Aorta (tissue), 5 donors: ENCODE measurements at regions not wholly inside any gene's neighbourhood (a gene's known extent, or its start where the extent isn't known, plus 50 kb on each side); places are given as distances from the start of the nearest gene placed in this dataset.

Experiments used
- ATAC-seq: fragments of 200-7000 bp; cut with Tn5 transposase; one replicate; pipeline ENCODE4 v1.9.1; 2022; ENCODE audit warnings: moderate library complexity; ENCODE audit not compliant: low FRiP score
- DNase-seq, 2 donors: peaks; one replicate each; pipeline ENCODE4 v3.0.0-alpha.2; 2020
- H3K27ac ChIP-seq, 2 donors: one replicate each; pipeline ENCODE4 v1.5.1; 2013; ENCODE audit warnings: low read length in 2 of 2, mild to moderate bottlenecking in 2 of 2, moderate library complexity in 2 of 2, control low read depth in 1 of 2, inconsistent platforms in 1 of 2, low read depth in 1 of 2
- H3K27me3 ChIP-seq, 2 donors: one replicate each; pipeline ENCODE4 v1.6.1; 2013; ENCODE audit warnings: control low read depth in 1 of 2, low read length in 1 of 2, mild to moderate bottlenecking in 1 of 2, moderate library complexity in 1 of 2; ENCODE audit not compliant: insufficient read depth in 2 of 2, control insufficient read depth in 1 of 2
- H3K36me3 ChIP-seq, 2 donors: one replicate each; pipeline ENCODE4 v1.6.1; 2013; ENCODE audit warnings: control low read depth in 1 of 2, low read length in 1 of 2, mild to moderate bottlenecking in 1 of 2; ENCODE audit not compliant: insufficient read depth in 2 of 2, control insufficient read depth in 1 of 2
- H3K4me1 ChIP-seq, 2 donors: one replicate each; pipeline ENCODE4 v1.6.1; 2013; ENCODE audit warnings: low read length in 2 of 2, control low read depth in 1 of 2, mild to moderate bottlenecking in 1 of 2, moderate library complexity in 1 of 2; ENCODE audit not compliant: insufficient read depth in 2 of 2, control insufficient read depth in 1 of 2
- H3K4me3 ChIP-seq, 2 donors: one replicate each; pipeline ENCODE4 v1.5.1; 2013; ENCODE audit warnings: low read length in 2 of 2, control low read depth in 1 of 2, mild to moderate bottlenecking in 1 of 2
- H3K9me3 ChIP-seq: one replicate; pipeline ENCODE4 v1.6.1; 2013; ENCODE audit warnings: mild to moderate bottlenecking, low read length; ENCODE audit not compliant: control insufficient read depth
- WGBS, 2 donors: extraction: QIAGEN DNeasy Blood & Tissue Kit; methylation state at CpG; one replicate each; pipeline ENCODE4 v1.1.7; 2013; 5-methylcytosine and 5-hydroxymethylcytosine counted together
- intact Hi-C, 2 donors: fragments of 100-400 bp; cut with DNase I; formaldehyde crosslinking; loops; one replicate each; pipeline versions ENCODE4 v1.14.2 to v1.15.0; 2022
- donor health status: healthy with polysubstance abuse.
- donor health status: Bipolar disorder and iron deficiency.
- donor health status: DM: no; HTN: no; CAD: no.
- donor health status: DM: no; HTN: no; CAD: no.
- donor health status: DM: yes; HTN: yes; CAD: no.

GRCh38 chr2:236753606-236754270, 184.1 kb downstream of the ACKR3 start:
- no peak for ATAC-seq
- DNase-seq: peak in 1 of 2 donors; percentile 30
- 75 to 83% methylated on average over 5 of the region's 5 CpGs for WGBS, 2 donors
- Histone ChIP-seq H3K4me1 (no peaks in the 10 kb centered on the region), H3K27ac (no peak overlapping the region), H3K4me3 (no peak overlapping the region), H3K27me3 (no peaks in the 10 kb centered on the region), H3K9me3 (no peaks in the 10 kb centered on the region), H3K36me3 (no peaks in the 10 kb centered on the region)
- intact Hi-C loops: no loop called here

- intact Hi-C loops: no loop called here
- Histone ChIP-seq H3K36me3 (no peaks in the 10 kb centered on the region), H3K9me3 (no peaks in the 10 kb centered on the region), H3K27ac (no peak overlapping the region), H3K27me3 (no peaks in the 10 kb centered on the region), H3K4me1 (no peaks in the 10 kb centered on the region), H3K4me3 (no peak overlapping the region)
- peak in 1 of 2 donors; percentile 51 for DNase-seq
- WGBS, 2 donors: 94 to 95% methylated on average over 11 of the region's 11 CpGs
- no peak for ATAC-seq
These were observed 184.8 kb downstream of the ACKR3 start for GRCh38 chr2:236754271-236754944.

GRCh38 chr2:236755278-236755840, 185.7 kb downstream of the ACKR3 start:
- WGBS, 2 donors: 95 to 96% methylated on average over 5 of the region's 5 CpGs
- Histone ChIP-seq H3K27me3 (no peaks in the 10 kb centered on the region), H3K4me3 (no peak overlapping the region), H3K4me1 (no peaks in the 10 kb centered on the region), H3K27ac (no peak overlapping the region), H3K9me3 (no peaks in the 10 kb centered on the region), H3K36me3 (no peaks in the 10 kb centered on the region)
- ATAC-seq (no peak), DNase-seq (peak in 1 of 2 donors; percentile 32)
- intact Hi-C loops: no loop called here

GRCh38 chr2:236758406-236758805, 188.8 kb downstream of the ACKR3 start:
- no peak overlapping the region for H3K4me3 ChIP-seq
- ATAC-seq: no peak
- no peak for DNase-seq
- H3K36me3 ChIP-seq: no peaks in the 10 kb centered on the region
- H3K4me1 ChIP-seq: no peaks in the 10 kb centered on the region
- no peak overlapping the region for H3K27ac ChIP-seq
- no peaks in the 10 kb centered on the region for H3K27me3 ChIP-seq
- H3K9me3 ChIP-seq: no peaks in the 10 kb centered on the region
- intact Hi-C loops: no loop called here
- 89 to 91% methylated on average over 2 of the region's 2 CpGs for WGBS, 2 donors

- DNase-seq: no peak
- Histone ChIP-seq H3K27ac (no peak overlapping the region), H3K4me1 (no peaks in the 10 kb centered on the region), H3K27me3 (no peaks in the 10 kb centered on the region), H3K36me3 (no peaks in the 10 kb centered on the region), H3K9me3 (no peaks in the 10 kb centered on the region), H3K4me3 (no peak overlapping the region)
- ATAC-seq: no peak
- intact Hi-C loops: no loop called here
These were observed 190.6 kb downstream of the ACKR3 start for GRCh38 chr2:236760246-236760645.

GRCh38 chr2:236761358-236761757, 191.7 kb downstream of the ACKR3 start:
- Histone ChIP-seq H3K4me3 (no peak overlapping the region), H3K27ac (no peak overlapping the region), H3K36me3 (no peaks in the 10 kb centered on the region), H3K27me3 (no peaks in the 10 kb centered on the region), H3K9me3 (no peaks in the 10 kb centered on the region), H3K4me1 (no peaks in the 10 kb centered on the region)
- 93 to 94% methylated on average over 3 of the region's 3 CpGs for WGBS, 2 donors
- ATAC-seq (no peak), DNase-seq (no peak)
- intact Hi-C loops: no loop called here

GRCh38 chr2:236762628-236763027, 193.0 kb downstream of the ACKR3 start:
- DNase-seq (no peak), ATAC-seq (no peak)
- Histone ChIP-seq H3K4me3 (no peak overlapping the region), H3K9me3 (no peaks in the 10 kb centered on the region), H3K4me1 (no peaks in the 10 kb centered on the region), H3K36me3 (no peaks in the 10 kb centered on the region), H3K27me3 (no peaks in the 10 kb centered on the region), H3K27ac (no peak overlapping the region)
- WGBS, 2 donors: 91 to 92% methylated on average over 5 of the region's 5 CpGs
- intact Hi-C loops: no loop called here

GRCh38 chr2:236763857-236764256, 194.2 kb downstream of the ACKR3 start:
- no peak for ATAC-seq
- 93 to 94% methylated on average over 6 of the region's 6 CpGs for WGBS, 2 donors
- H3K9me3 ChIP-seq: no peaks in the 10 kb centered on the region
- no peak for DNase-seq
- no peaks in the 10 kb centered on the region for H3K27me3 ChIP-seq
- intact Hi-C loops: no loop called here
- H3K4me3 ChIP-seq: no peak overlapping the region
- H3K4me1 ChIP-seq: no peaks in the 10 kb centered on the region
- H3K36me3 ChIP-seq: no peaks in the 10 kb centered on the region
- H3K27ac ChIP-seq: no peak overlapping the region

GRCh38 chr2:236764716-236765115, 195.1 kb downstream of the ACKR3 start:
- H3K9me3 ChIP-seq: no peaks in the 10 kb centered on the region
- H3K27me3 ChIP-seq: no peaks in the 10 kb centered on the region
- no peak overlapping the region for H3K4me3 ChIP-seq
- no peaks in the 10 kb centered on the region for H3K36me3 ChIP-seq
- DNase-seq: no peak
- WGBS, 2 donors: 67 to 97% methylated on average over 2 of the region's 2 CpGs
- no peaks in the 10 kb centered on the region for H3K4me1 ChIP-seq
- intact Hi-C loops: no loop called here
- ATAC-seq: no peak
- H3K27ac ChIP-seq: no peak overlapping the region
